ENCODE measurements at regions not wholly inside any gene's neighbourhood (a gene's known extent, or its start where the extent isn't known, plus 50 kb on each side); places are given as distances from the start of the nearest gene placed in this dataset.

- TF ChIP-seq ZNF274 (IDR thresholded peaks at IDR 0.05; ENCODE audit: low read depth, low read length) = no peak
- no peak for TF ChIP-seq YY1 (IDR thresholded peaks at IDR 0.05; ENCODE audit: insufficient read depth, insufficient read length)
Measured at GRCh38 chr18:33854827-33855139, 276.8 kb downstream of the ASXL3 start.

Measured in NT2/D1 (cell line).